Thymus (tissue), 11 donors: ENCODE measurements at regions not wholly inside any gene's neighbourhood (a gene's known extent, or its start where the extent isn't known, plus 50 kb on each side); places are given as distances from the start of the nearest gene placed in this dataset.

Experiments used
- DNase-seq, 9 donors: peaks; one replicate each; pipeline ENCODE4 v3.0.0-alpha.2; 2013; ENCODE audit warnings: low spot score in 9 of 9, low read depth in 6 of 9, missing footprints in 1 of 9
- H3K27ac ChIP-seq, 2 donors: one replicate each; pipeline ENCODE4 v1.5.1; 2013; ENCODE audit warnings: control low read depth in 1 of 2, low read depth in 1 of 2, low read length in 1 of 2, mild to moderate bottlenecking in 1 of 2, moderate library complexity in 1 of 2
- H3K27me3 ChIP-seq, 2 donors: one replicate each; pipeline ENCODE4 v1.5.1; 2013; ENCODE audit warnings: low read length in 1 of 2; ENCODE audit not compliant: control insufficient read depth in 2 of 2, insufficient read depth in 1 of 2
- H3K36me3 ChIP-seq, 2 donors: one replicate each; pipeline ENCODE4 v1.5.1; 2013; ENCODE audit warnings: low read length in 1 of 2, mild to moderate bottlenecking in 1 of 2, moderate library complexity in 1 of 2; ENCODE audit not compliant: control insufficient read depth in 2 of 2, insufficient read depth in 2 of 2
- H3K4me1 ChIP-seq, 2 donors: one replicate each; pipeline ENCODE4 v1.5.1; 2013; ENCODE audit warnings: low read length in 2 of 2; ENCODE audit not compliant: control insufficient read depth in 2 of 2, insufficient read depth in 2 of 2
- H3K4me3 ChIP-seq, 2 donors: one replicate each; pipeline ENCODE4 v1.5.1; 2013; ENCODE audit warnings: low read length in 2 of 2, control low read depth in 1 of 2, mild to moderate bottlenecking in 1 of 2
- H3K9me3 ChIP-seq, 2 donors: one replicate each; pipeline ENCODE4 v1.5.1; 2013; ENCODE audit warnings: low read length in 1 of 2, mild to moderate bottlenecking in 1 of 2; ENCODE audit not compliant: control insufficient read depth in 2 of 2, insufficient read depth in 1 of 2
- WGBS: extraction: QIAGEN DNeasy Blood & Tissue Kit; methylation state at CpG from one replicate; pipeline ENCODE4 v1.1.7; 2013; 5-methylcytosine and 5-hydroxymethylcytosine counted together
- donor health status: healthy.

DNA sequence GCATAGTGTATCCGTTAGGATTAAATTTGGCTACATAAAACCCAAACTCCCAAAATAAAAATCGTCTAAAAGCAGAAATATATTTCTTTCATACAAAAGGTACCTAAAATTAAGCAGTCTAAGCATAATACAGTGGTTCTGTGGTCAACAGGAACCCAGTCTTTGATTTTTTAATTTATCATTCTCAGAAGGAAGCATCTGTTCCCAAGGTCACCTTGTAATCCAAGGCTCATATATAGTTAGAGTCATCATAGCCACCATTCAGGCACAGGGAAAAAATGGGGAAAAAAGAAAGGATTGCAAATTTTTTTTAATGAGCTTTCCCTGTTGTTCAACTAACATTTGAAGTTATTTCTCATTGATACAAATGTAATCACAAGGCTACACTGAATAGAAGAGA lies 983.2 kb downstream of the PLOD2 start:
- no peaks in the 10 kb centered on the region for H3K9me3 ChIP-seq
- no peak overlapping the region for H3K4me3 ChIP-seq
- no peaks in the 10 kb centered on the region for H3K4me1 ChIP-seq
- WGBS, result 62% methylated on average over 2 of the region's 2 CpGs
- no peaks in the 10 kb centered on the region for H3K36me3 ChIP-seq
- no peak overlapping the region for H3K27ac ChIP-seq
- H3K27me3 ChIP-seq, result no peaks in the 10 kb centered on the region
- DNase-seq, result no peak

DNA sequence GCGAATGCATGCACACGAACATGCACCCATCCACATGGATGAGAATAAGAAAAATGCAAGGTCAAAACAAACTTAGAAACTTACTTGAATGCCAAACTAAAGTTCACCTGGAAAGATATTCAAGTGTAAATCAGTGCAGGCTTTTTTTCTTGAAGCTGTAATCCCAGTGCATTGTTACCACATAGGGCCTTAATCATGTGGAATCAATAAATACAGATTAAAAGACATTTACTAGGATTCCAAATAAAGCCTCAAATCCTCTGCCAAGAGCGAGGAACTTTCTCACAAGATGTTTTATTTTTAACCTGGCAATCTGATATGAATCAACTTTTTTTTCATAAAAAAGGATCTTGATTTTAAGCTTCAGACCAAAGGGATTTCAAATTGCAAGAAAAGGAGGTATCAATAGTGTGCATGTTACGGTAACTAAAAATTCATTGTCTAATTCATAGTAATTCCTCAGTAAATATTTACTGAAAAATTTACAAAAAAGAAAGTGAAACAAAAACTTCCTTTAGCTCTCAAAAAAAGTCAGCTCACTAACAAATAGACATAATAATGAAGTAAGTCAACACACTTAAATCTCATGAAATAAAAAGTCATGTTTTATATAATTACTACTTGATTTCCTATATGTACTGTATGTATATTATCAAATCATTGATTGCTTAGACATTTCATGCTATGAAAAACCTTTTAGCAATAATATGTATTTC lies 978.6 kb downstream of the PLOD2 start:
- H3K36me3 ChIP-seq, result no peaks in the 10 kb centered on the region
- no peak overlapping the region for H3K4me3 ChIP-seq
- no peak for DNase-seq
- WGBS, result 82% methylated on average over 4 of the region's 4 CpGs
- no peaks in the 10 kb centered on the region for H3K9me3 ChIP-seq
- no peak overlapping the region for H3K27ac ChIP-seq
- H3K27me3 ChIP-seq, result no peaks in the 10 kb centered on the region
- no peaks in the 10 kb centered on the region for H3K4me1 ChIP-seq

DNA sequence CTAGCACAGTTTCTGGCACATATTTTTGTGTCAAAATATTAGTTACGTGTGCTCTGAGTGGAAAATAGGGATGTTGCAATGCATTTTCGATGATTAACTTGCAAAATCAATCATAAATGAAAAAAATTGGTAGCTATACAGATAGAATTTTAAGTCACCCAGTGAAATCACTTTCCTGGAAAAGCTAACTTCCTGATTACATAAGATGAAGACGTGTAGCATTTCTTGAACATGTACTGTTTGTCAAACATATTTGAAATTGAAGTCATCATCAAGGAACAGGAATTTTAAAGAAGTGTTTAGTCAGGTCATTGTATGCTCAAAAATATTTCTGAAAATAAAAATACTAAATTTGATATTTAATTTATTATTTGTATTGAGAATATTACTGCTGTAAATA lies 977.7 kb downstream of the PLOD2 start:
- H3K36me3 ChIP-seq, result no peaks in the 10 kb centered on the region
- H3K27me3 ChIP-seq, result no peaks in the 10 kb centered on the region
- no peak for DNase-seq
- 85% methylated on average over 3 of the region's 3 CpGs for WGBS
- H3K27ac ChIP-seq, result no peak overlapping the region
- H3K9me3 ChIP-seq, result no peaks in the 10 kb centered on the region
- no peaks in the 10 kb centered on the region for H3K4me1 ChIP-seq
- no peak overlapping the region for H3K4me3 ChIP-seq

- WGBS, result 92% methylated on average over 2 of the region's 2 CpGs
- H3K27me3 ChIP-seq, result no peaks in the 10 kb centered on the region
These were observed 972.8 kb downstream of the PLOD2 start for GRCh38 chr3:145188079-145188770.

DNA sequence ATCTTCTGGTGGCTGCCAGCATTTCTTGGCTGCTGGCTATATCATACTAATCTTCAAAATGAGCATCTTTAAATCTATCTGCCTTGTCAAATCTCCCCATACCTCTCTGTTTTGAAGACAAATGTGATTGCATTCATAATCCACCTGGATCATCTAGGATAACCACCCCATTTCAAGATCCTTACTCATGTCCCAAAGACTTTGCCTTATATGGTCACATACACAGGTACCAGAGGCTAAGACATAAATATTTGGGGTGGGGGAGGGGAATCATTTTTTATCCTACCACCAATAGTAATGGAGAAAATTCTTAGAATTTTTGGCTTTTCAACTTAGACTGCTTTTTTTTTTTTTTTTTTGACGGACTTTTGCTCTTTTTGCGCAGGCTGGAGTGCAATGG lies 970.8 kb downstream of the PLOD2 start:
- Histone ChIP-seq H3K9me3 (no peaks in the 10 kb centered on the region), H3K4me3 (no peak overlapping the region), H3K27me3 (no peaks in the 10 kb centered on the region), H3K27ac (no peak overlapping the region), H3K36me3 (no peaks in the 10 kb centered on the region), H3K4me1 (no peaks in the 10 kb centered on the region)
- WGBS, result 97% methylated on average over 2 of the region's 2 CpGs
- no peak for DNase-seq

More at GRCh38 chr3:145188079-145188770, 972.8 kb downstream of the PLOD2 start:
- H3K4me3 ChIP-seq, result no peak overlapping the region
- H3K4me1 ChIP-seq, result no peaks in the 10 kb centered on the region
- H3K27ac ChIP-seq, result no peak overlapping the region
- no peak for DNase-seq
- H3K9me3 ChIP-seq, result no peaks in the 10 kb centered on the region
- H3K36me3 ChIP-seq, result no peaks in the 10 kb centered on the region

- Histone ChIP-seq H3K36me3 (no peaks in the 10 kb centered on the region), H3K4me3 (no peak overlapping the region), H3K9me3 (no peaks in the 10 kb centered on the region), H3K4me1 (no peaks in the 10 kb centered on the region), H3K27me3 (no peaks in the 10 kb centered on the region), H3K27ac (no peak overlapping the region)
- WGBS, result 97% methylated on average over 1 of the region's 1 CpG
- no peak for DNase-seq
These were observed 970.2 kb downstream of the PLOD2 start for GRCh38 chr3:145190761-145191160.

DNA sequence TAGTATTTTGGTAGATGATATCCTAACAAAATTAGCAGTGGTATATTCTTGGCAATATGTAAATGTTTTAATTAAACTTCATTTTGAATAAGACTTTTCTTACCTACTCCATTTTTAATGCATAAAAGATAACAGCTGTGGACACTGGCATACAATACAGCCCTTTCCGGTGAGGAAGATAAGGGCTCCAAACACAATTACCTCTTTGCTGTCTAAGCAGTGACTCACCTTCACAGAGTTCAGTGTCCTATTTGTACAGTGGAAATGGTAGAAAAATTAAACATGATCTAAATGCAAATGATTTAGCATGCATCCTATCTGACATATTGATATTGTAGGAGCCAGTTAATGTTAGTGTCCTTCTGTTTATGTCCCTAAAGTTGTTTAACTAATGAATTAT lies 969.4 kb downstream of the PLOD2 start:
- Histone ChIP-seq H3K4me3 (no peak overlapping the region), H3K27me3 (no peaks in the 10 kb centered on the region), H3K9me3 (no peaks in the 10 kb centered on the region), H3K36me3 (no peaks in the 10 kb centered on the region), H3K4me1 (no peaks in the 10 kb centered on the region), H3K27ac (no peak overlapping the region)
- DNase-seq, result no peak
- 94% methylated on average over 1 of the region's 1 CpG for WGBS

GRCh38 chr3:145197051-145197820 lies 963.7 kb downstream of the PLOD2 start:
- no peak for DNase-seq
- H3K36me3 ChIP-seq, result no peaks in the 10 kb centered on the region
- WGBS, result 84% methylated on average over 1 of the region's 1 CpG

DNA sequence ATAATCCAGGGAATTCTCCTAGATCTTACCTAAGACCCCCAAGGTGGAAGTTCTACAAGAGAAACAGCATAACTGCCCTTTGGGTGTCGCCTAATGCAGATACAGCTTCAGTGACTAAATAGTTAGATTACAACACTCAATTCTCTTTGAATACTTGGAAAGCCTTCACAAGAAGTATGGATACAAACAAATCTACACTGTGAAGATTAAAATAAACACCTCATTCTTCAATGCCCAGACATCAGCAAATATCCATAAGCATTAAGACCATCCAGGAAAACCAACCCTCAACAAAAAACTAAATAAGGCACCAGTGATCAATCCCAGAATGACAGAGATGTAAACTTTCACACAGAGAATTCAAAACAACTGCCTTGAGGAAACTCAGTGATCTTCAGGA lies 963.2 kb downstream of the PLOD2 start:
- Histone ChIP-seq H3K4me3 (no peak overlapping the region), H3K4me1 (no peaks in the 10 kb centered on the region), H3K27me3 (no peaks in the 10 kb centered on the region), H3K36me3 (no peaks in the 10 kb centered on the region), H3K27ac (no peak overlapping the region), H3K9me3 (no peaks in the 10 kb centered on the region)
- 96% methylated on average over 1 of the region's 1 CpG for WGBS
- DNase-seq, result no peak

More at GRCh38 chr3:145197051-145197820, 963.7 kb downstream of the PLOD2 start:
- no peak overlapping the region for H3K4me3 ChIP-seq
- no peaks in the 10 kb centered on the region for H3K4me1 ChIP-seq
- H3K27ac ChIP-seq, result no peak overlapping the region
- no peaks in the 10 kb centered on the region for H3K27me3 ChIP-seq
- no peaks in the 10 kb centered on the region for H3K9me3 ChIP-seq
